HG03558 (cell line): ENCODE measurements at regions not wholly inside any gene's neighbourhood (a gene's known extent, or its start where the extent isn't known, plus 50 kb on each side); places are given as distances from the start of the nearest gene placed in this dataset.

Experiments used
- ATAC-seq: cut with Tn5 transposase; IDR thresholded peaks from one replicate; pipeline ENCODE4 v1.9.1; 2021; ENCODE audit warnings: moderate number of reproducible peaks; ENCODE audit not compliant: unreplicated experiment; ENCODE audit errors: extremely low read depth

DNA sequence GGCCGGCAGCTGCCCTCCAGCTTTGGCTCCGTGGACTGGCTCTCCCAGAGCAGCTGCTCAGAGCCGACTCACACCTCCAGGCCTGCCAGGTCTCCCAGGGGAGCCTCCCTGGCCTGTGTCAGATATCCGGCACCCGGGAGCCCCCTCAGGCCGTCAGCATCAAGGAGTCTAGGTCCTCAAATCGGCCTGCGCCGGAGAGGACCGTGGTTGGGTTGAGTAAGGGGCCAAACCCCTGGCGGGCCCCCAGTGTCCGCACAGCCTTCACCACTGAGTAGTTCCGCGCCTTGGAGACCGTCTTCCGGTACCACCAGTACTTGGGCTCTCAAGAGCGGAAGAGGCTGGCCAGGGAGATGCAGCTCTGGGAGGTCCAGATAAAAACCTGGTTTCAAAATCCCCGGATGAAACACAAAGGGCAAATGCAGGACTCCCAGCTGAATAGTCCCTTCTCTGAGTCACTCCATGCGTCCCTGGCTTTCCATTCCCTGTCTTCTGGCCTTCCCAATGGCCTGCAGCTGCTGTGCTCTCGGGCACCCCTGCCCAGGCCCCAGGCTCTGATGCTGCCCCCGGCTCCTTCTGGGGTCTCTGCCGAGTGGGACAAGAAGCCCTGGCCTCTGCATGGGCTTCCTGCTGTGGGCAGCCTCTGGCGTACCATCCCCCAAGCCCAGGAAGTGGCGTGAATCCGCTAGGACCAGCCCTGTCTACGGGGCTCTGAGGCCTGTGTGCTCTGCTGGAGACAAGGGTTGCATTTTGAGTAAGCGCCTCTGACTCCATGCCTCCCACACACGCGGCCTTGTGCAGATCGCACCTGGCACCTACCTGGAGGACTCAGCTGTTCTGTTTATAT lies 245.1 kb upstream of the ATXN7L3B start:
- no peak for ATAC-seq

DNA sequence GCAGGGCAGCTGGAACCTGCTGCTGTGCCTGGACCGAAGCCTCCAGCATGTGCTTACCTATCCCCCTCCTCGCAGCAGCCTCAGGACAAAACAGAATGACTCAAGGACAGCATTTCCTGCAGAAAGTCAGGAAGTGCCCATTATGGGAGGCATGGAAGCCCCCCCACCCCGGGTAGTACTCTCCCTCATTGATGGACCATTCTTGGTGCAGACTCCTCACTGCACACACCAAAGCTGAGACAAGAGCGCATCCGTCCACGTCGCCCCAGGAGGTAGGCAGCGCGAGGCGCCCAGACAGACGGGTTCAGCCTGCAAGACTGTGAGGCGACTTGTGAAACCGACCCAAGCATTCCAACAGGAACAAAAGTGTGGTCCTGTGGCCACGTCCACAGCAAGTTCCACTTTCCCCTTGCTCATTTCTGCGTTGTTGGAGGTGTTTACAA lies 243.9 kb upstream of the ATXN7L3B start:
- ATAC-seq, result no peak

DNA sequence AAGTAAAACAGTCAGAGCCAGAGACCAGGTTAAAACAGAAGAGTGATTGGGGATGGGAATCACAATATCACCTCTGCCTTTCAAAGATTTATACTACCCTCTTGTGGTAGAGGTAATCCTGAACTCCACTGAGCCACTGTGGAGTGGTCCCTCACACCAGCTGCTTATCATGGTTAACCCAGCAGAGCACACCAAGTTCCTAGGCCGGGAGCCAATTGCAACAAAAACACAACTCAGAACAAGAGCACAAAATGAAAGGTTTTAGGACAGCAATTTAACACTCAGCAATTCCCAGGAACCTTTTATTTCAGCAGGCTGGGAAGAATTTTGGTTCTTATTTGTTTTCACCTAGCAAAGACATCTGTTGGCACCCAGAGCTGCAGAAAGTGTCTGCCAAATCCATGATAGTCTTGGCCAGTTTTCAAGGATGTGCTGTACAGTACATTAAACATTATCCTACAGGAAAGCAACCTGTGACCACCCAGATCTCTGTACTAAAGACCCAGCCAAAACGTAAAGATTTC lies 220.5 kb upstream of the ATXN7L3B start:
- no peak for ATAC-seq

DNA sequence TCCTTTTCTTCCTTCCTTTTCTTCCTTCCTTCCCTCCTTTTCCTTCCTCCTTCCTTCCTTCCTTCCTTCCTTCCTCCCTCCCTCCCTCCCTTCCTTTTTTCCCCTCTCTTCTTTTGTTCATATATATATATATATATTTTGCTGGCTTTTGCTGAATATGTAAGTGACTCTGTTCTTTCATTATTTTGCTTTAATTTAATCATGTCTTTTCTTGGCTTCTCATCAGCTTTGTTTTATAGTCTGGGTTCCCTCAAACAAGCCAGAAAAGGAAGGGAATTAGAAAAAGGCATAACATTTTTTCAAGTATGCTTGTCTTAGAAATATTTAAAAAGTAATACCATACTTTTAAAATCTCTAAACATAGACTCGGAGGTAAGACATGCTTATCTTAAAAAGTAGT lies 219.9 kb upstream of the ATXN7L3B start:
- no peak for ATAC-seq

DNA sequence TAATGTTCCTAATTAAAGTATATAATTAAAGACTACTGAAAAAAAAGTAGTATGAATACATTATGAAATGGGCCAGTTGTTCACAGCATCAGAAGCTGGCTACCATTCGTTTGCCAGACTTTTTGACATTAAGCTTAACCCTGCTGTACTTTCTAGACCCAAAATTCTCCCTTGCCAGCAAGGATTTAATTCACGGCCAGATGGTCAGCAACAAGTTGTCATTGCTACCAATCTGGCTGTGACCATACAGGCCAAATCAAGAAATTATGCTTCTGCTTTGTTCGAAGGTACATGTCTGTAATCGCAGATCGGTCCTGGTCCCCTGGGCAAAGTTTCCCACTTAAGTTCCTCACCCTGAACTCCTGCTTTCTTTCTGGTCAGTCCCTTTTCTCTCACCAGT lies 217.7 kb upstream of the ATXN7L3B start:
- ATAC-seq, result no peak

DNA sequence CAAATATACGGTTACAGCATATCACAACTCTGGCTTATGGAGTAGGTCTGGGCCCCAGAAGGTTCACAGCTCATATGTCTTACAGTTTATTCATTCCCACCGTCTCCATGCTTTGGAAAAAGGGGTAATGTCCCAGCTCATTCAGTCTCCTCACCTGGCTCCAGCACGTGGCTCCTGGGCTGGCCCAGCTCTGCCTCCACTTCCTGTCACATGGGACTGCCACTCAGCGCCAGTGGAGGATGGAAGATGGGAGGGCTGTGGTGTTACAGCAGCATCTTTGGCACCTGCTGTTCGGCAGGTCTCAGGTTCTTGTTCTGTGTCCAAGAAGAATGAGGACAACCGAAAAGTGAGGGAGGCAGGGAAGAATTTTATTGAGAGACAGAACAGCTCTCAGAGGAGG lies 216.3 kb upstream of the ATXN7L3B start:
- no peak for ATAC-seq

DNA sequence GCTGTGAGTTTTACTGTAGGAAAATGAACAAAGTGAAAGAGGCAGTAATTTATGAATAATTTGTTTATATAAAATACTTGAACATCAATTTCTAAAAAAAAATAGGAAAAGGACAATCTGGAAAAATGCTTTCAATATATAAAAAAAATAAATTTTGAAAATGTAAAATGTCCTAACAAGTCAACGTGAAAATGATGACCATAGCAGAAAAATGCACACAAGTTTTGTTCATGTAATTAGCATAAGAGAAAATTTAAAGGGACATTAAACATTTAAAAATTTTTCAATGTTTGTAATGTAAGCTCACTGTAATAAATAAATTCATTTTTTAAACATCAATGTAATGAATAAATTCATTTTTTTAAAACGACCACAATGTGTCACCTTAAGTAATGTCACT lies 214.8 kb upstream of the ATXN7L3B start:
- no peak for ATAC-seq

DNA sequence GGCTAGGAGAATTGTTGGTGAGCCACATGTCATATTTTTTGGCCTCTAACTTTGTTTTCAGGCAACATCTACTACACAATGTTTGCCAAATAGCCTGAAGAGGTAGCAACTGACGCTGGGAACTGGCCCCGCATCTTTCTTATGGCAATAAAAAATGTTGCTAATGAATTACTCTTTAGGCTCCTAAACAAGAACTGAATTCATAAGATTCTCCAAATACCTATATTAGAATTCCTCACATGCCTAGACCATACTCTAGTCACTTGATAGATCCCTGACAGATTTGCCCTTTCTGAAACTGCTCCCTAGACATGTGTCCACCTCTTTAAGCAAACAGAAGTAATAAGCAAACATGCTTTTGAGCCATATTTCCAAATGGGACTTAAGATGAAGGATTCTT lies 209.0 kb upstream of the ATXN7L3B start:
- no peak for ATAC-seq

DNA sequence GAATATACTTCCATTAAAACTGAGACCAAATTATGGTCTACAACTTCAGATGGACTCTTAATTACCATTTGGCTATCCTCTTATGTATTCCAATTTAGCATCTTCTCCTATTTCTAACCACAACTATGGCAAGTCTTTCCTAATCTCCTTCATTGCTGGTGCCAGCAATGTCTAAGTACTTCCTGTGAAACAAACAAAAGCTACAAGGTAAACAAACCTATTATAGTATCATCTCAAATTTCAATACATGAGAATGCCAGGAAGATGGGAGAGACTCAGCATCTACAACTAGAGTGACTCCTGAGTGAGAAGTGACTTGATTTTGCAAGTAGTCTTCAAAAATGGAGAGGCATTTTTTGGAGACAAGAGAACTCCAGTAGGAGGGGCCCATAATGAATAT lies 202.9 kb upstream of the ATXN7L3B start:
- ATAC-seq, result no peak

DNA sequence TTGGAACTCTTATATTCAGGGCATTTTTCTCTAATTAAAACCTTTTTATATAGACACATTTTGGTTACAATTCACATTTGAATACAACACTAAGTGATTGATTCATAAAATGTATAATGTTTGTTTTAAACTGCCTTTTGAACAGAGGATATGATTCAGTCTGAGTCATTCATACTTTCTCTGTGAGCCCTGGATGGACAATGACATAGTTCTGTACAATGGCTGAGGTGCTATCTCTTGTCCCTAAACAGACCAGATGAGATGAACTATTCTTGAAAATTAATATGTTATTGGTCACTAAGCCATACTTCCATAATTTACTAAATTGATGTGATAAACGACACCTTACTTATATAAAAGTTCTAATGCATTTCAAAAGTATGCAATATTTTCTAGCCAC lies 199.7 kb upstream of the ATXN7L3B start:
- no peak for ATAC-seq

DNA sequence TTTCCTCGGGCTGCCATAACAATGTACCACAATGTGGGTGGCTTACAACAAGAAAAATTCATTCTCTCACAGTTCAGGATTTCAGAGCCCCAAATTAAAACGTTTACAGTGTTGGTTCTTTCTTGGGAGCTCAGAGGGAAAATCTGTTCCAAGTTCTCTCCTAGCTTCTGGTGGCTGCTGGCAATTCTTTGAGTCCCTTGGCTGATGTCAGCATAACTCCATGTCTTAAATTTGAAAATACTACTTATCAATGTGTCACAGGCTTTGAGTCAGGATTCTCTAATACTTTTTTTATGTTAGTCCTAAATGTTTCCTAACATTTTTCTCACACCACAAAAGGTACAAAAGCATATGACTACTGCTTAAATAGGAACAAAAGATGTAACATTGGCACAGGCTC lies 198.4 kb upstream of the ATXN7L3B start:
- no peak for ATAC-seq

DNA sequence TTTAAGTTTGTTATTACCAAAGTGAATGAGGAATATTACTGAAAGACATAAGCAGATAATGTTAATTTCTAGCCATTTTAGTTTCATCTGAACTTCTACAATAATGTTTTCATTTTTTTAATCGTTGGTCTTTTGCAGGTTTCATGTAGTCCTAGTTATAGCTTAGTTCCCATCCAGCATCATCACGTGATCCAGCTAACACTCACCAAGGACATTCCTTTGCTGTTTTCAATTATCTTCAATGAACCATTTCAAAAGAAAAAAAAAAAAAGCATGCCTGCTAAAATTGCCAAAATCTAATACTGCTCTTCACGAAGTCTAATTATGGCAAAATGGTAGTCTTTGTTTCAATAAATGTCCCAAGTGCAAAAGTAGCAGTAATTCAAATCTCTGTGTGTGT lies 187.7 kb upstream of the ATXN7L3B start:
- no peak for ATAC-seq

DNA sequence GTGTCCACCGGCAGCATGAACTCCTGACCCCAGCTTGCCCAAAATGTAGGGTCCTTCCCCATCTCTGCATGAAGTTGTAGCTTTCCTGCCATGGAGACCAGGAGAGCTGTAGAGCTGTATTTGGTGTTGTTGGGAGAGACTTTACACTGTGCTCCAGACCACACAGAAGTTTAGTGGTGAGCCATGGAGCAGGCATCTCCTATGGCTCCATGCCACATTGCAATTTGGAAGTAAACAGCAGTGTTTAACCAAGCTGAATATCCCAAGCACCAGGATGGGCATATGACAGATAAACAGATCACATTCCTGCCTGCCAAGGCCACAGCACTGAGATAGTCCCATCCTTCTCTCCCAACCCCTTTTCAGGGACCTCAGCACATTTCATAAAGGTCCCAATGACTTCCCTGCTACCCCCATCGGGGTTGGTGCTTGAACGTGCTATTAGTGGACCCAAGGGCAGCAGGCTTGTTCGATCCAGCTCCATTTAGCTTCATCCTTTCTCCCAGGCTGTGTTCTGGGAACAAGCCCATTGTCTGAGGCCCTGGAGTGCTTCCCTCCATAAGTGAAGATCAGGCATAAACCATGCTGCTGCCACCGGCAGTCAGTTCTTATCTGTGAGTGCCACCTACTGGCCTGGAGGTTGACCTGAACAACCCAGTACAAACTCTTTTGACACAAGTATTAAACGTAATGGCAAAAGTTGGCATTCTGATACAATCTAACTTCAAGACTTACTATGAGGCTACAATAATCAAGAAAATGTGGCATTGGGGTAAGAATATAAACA lies 172.3 kb upstream of the ATXN7L3B start:
- ATAC-seq, result no peak

DNA sequence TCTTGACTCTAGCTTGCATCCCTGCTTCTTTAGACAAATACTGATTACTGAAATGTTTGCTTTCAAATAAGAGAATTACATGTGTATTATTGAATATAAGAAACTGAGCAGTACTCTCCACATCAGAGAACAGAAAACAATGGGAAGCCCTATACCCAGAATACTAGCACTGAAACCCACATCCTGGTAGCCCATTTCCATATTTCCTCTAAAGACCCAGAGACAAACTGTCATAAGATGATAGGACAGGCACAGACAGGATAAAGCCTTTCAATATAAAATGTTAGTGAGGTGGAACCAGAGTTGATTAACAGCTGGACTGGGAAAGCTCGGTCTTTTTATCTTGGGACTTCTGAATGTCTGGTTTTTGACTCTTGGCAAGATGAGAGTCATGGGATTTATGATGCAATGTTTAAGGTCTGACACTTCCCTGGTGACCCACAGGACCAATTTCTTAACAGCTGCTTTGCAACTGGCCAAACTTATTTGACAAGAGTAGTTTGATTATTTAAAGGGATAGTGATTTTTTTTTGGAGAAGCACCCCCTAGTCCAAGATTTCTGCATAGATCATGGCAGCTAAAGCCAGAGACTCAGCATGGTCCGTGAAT lies 166.9 kb upstream of the ATXN7L3B start:
- no peak for ATAC-seq

DNA sequence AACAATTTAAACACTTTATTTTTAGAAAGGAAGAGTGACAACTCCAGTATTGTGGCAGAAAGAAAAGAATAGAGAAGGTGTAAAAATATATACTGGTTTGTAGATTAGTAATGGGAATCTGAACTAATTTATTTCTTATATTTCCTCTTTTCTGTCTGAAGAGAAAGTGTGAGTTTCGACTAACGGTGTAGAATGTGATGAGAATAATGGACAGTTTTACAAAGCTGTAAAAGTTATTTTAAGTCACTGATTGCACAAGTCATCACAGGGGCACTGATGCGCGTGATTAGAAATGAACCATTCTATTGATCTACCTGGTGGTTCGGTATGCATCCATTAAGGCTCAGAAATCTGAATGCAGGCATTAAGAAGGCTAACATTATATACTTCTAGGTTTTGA lies 158.5 kb upstream of the ATXN7L3B start:
- no peak for ATAC-seq

DNA sequence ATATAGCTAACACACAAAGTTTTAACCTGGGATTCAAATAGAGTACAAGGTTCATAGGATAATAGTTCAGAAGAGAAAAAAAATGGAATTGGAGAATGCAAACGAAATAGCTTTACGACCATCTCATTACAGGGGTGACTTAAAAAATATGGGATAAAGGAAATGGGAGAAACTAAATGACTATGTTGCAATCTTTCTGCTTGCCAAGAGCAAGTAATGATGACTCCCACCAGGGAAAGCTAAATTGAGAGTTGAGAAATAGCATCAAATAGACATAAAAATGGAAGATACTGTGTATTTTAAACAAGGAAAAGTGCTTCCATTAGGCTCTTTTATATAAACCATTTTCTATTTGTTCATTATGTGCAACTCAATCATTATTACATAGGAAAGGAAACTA lies 155.7 kb upstream of the ATXN7L3B start:
- ATAC-seq, result no peak

DNA sequence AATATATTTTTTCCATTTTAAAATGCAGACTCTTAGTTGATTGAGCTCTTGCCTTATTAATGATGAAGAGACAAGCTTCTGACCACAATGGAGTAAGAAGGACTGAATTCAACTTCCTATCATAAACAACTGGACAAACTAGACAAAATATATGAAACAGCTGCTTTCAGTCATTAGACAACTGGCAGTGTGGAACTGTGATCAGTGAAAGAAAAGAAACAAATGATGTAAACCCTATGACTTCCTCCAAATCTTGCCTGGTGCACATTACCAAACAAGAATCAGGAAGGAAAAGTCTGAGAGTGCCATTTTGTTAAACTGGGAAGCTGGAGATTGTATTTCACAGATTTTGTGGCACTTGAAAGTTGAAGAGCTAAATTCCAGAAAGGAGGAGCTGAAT lies 154.7 kb upstream of the ATXN7L3B start:
- no peak for ATAC-seq

DNA sequence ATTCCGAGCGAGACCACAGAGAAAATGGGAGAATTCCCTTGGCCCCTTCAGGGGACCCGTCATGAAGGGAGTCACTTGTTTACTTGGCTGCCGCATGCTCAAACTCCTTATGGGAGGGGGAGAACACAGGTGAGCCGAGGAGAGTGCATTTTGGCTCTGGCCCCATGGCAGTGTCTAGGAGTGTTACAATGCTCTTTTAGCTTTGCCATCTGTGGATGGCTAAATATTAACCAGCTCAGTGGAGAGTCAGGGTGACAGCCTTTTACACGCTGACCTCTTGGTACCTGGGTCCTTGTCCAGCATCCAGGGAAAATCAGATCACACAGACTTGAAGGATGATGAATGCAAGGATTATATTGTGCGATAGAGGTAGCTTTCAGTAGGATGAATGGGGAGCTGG lies 146.4 kb upstream of the ATXN7L3B start:
- no peak for ATAC-seq

DNA sequence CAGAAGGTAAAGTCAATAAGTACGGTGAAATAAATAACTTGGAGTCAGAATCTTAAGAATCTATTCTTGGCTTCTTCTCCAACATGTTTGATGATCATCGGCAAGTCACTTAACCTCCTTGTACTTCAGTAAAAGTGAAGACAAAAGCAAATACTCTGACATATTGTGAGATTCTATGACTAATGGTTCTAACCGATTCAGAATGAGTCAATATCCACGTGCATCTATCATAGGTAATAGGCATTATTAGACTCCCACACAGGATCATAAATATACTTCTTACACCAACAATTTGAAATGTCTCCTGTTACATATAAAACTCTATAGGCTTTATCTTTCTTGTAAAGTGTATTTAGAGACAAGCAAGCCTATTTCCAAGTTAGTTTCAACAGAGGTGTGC lies 144.4 kb upstream of the ATXN7L3B start:
- no peak for ATAC-seq

DNA sequence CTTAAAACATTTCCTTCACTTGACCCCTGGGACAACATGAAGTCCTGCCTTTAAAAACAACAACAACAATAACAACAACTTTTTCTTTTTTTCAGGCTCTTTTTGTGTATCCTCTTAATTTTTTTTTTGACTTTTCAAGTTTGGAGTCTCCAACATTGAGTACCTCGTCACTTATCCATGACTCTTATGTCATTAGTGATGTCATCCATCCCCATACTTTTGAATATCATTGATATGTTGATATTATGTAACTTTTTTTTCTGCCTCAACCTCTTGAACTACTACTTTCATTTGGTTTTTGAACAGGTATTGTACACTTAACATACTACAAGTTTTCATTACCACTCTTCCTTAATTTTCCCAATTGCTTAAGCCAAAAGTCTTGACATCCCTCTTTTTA lies 143.0 kb upstream of the ATXN7L3B start:
- ATAC-seq, result no peak

DNA sequence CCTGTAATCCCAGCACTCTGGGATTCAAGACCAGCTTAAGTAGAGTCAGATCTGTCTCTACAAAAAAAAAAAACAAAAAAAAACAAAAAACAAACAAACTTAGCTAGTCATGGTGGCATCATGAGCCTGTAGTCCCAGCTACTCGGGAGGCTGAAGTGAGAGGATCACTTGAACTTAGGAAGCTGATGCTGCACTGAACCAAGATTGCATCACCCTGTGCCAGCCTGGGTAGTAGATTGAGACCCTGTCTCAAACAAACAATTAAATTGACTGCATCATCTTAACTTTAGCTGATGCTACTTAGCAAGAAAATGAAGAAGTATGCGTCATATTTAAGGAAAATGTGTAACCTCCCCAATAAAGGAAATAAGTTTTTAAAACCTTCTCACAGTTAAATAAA lies 136.6 kb upstream of the ATXN7L3B start:
- ATAC-seq, result no peak
